ENCODE measurements at regions not wholly inside any gene's neighbourhood (a gene's known extent, or its start where the extent isn't known, plus 50 kb on each side); places are given as distances from the start of the nearest gene placed in this dataset.

GRCh38 chr6:4451718-4452117, 316.3 kb upstream of the ECI2 start:
- no peak overlapping the region for H3K27ac Mint-ChIP-seq (ENCODE audit: unreplicated experiment)
- TF ChIP-seq CTCF (IDR thresholded peaks at IDR 0.05; ENCODE audit: unreplicated experiment) = no peak

GRCh38 chr6:4451081-4451480, 315.7 kb upstream of the ECI2 start:
- Mint-ChIP-seq H3K27me3 (ENCODE audit: unreplicated experiment) (no peaks in the 10 kb centered on the region), H3K36me3 (ENCODE audit: low read depth, unreplicated experiment) (no peaks in the 10 kb centered on the region)

More at GRCh38 chr6:4451718-4452117, 316.3 kb upstream of the ECI2 start:
- DNase-seq (ENCODE audit: low spot score) = no peak
- H3K36me3 Mint-ChIP-seq (ENCODE audit: low read depth, unreplicated experiment) = no peaks in the 10 kb centered on the region
- H3K4me1 Mint-ChIP-seq (ENCODE audit: unreplicated experiment) = no peaks in the 10 kb centered on the region
- no peaks in the 10 kb centered on the region for H3K27me3 Mint-ChIP-seq (ENCODE audit: unreplicated experiment)
- no peak overlapping the region for H3K4me3 Mint-ChIP-seq (ENCODE audit: unreplicated experiment)
- no peaks in the 10 kb centered on the region for H3K9me3 Mint-ChIP-seq (ENCODE audit: unreplicated experiment)

GRCh38 chr6:4450237-4450636, 314.9 kb upstream of the ECI2 start:
- Mint-ChIP-seq H3K27ac (ENCODE audit: unreplicated experiment) (no peak overlapping the region), H3K27me3 (ENCODE audit: unreplicated experiment) (no peaks in the 10 kb centered on the region), H3K4me3 (ENCODE audit: unreplicated experiment) (no peak overlapping the region), H3K4me1 (ENCODE audit: unreplicated experiment) (no peaks in the 10 kb centered on the region), H3K9me3 (ENCODE audit: unreplicated experiment) (no peaks in the 10 kb centered on the region), H3K36me3 (ENCODE audit: low read depth, unreplicated experiment) (no peaks in the 10 kb centered on the region)
- DNase-seq (ENCODE audit: low spot score) = no peak
- TF ChIP-seq CTCF (IDR thresholded peaks at IDR 0.05; ENCODE audit: unreplicated experiment) = no peak

More at GRCh38 chr6:4451081-4451480, 315.7 kb upstream of the ECI2 start:
- H3K4me3 Mint-ChIP-seq (ENCODE audit: unreplicated experiment) = no peak overlapping the region
- no peak for DNase-seq (ENCODE audit: low spot score)
- no peaks in the 10 kb centered on the region for H3K9me3 Mint-ChIP-seq (ENCODE audit: unreplicated experiment)
- TF ChIP-seq CTCF (IDR thresholded peaks at IDR 0.05; ENCODE audit: unreplicated experiment) = no peak
- H3K27ac Mint-ChIP-seq (ENCODE audit: unreplicated experiment) = no peak overlapping the region
- H3K4me1 Mint-ChIP-seq (ENCODE audit: unreplicated experiment) = no peaks in the 10 kb centered on the region

- Mint-ChIP-seq H3K27me3 (ENCODE audit: unreplicated experiment) (no peaks in the 10 kb centered on the region), H3K4me3 (ENCODE audit: unreplicated experiment) (no peak overlapping the region), H3K4me1 (ENCODE audit: unreplicated experiment) (no peaks in the 10 kb centered on the region), H3K36me3 (ENCODE audit: low read depth, unreplicated experiment) (no peaks in the 10 kb centered on the region), H3K27ac (ENCODE audit: unreplicated experiment) (no peak overlapping the region), H3K9me3 (ENCODE audit: unreplicated experiment) (no peaks in the 10 kb centered on the region)
- TF ChIP-seq CTCF (IDR thresholded peaks at IDR 0.05; ENCODE audit: unreplicated experiment) = no peak
- no peak for DNase-seq (ENCODE audit: low spot score)
Measured at GRCh38 chr6:4449409-4449808, 314.0 kb upstream of the ECI2 start.

GRCh38 chr6:4448841-4449240, 313.5 kb upstream of the ECI2 start:
- no peaks in the 10 kb centered on the region for H3K27me3 Mint-ChIP-seq (ENCODE audit: unreplicated experiment)
- H3K4me1 Mint-ChIP-seq (ENCODE audit: unreplicated experiment) = no peaks in the 10 kb centered on the region
- no peak overlapping the region for H3K27ac Mint-ChIP-seq (ENCODE audit: unreplicated experiment)
- H3K9me3 Mint-ChIP-seq (ENCODE audit: unreplicated experiment) = no peaks in the 10 kb centered on the region
- no peak for DNase-seq (ENCODE audit: low spot score)
- no peaks in the 10 kb centered on the region for H3K36me3 Mint-ChIP-seq (ENCODE audit: low read depth, unreplicated experiment)
- no peak for TF ChIP-seq CTCF (IDR thresholded peaks at IDR 0.05; ENCODE audit: unreplicated experiment)
- no peak overlapping the region for H3K4me3 Mint-ChIP-seq (ENCODE audit: unreplicated experiment)

Measured in endothelial cell (in vitro differentiated cells).